Endothelial cell of umbilical vein (primary cell): ENCODE measurements at regions not wholly inside any gene's neighbourhood (a gene's known extent, or its start where the extent isn't known, plus 50 kb on each side); places are given as distances from the start of the nearest gene placed in this dataset.

Experiments used
- BruUV-seq: library from RNA; stranded (reverse); fragments of 400-500 nt; replicated peaks from 2 replicates; lab custom pipeline; 2021; lab: Mats Ljungman, UMichigan
- CTCF ChIA-PET: fragments of 300-600, 350-600 bp; sonication (Branson Sonifier 250); formaldehyde crosslinking; loops from one replicate; lab custom pipeline; 2021; ENCODE audit warnings: antibody characterized with exemption, inconsistent platforms; lab: Charles Lee
- POLR2A ChIA-PET: fragments of 300-600, 350-600 bp; sonication (Branson Sonifier 250); formaldehyde crosslinking; loops from one replicate; lab custom pipeline; 2021; ENCODE audit warnings: antibody characterized with exemption, inconsistent platforms; lab: Charles Lee
- DNase-seq: peaks from one replicate; pipeline ENCODE4 v3.0.0-alpha.2; 2011; ENCODE audit warnings: low read depth, low spot score
- FAIRE-seq: peaks from 2 replicates; lab custom pipeline; 2011; peaks lifted over from hg19 to GRCh38; lab: Jason Lieb, UNC
- H2AFZ ChIP-seq: 2 replicates; pipeline ENCODE4 v1.6.0; 2012; ENCODE audit warnings: low read depth, low read length, control low read depth, inconsistent platforms
- H3K27ac ChIP-seq: 2 replicates; pipeline ENCODE4 v1.5.1; 2011; ENCODE audit warnings: low read depth, mild to moderate bottlenecking, control low read depth, low read length, moderate library complexity; ENCODE audit not compliant: insufficient read depth
- H3K27me3 ChIP-seq, 2 experiments: 2 replicates each; pipeline versions ENCODE4 v1.6.0 to v1.6.1; 2011; ENCODE audit warnings: low read length in 2 of 2, mixed read lengths in 1 of 2; ENCODE audit not compliant: control insufficient read depth in 2 of 2, insufficient read depth in 2 of 2
- H3K36me3 ChIP-seq, 2 experiments: 2 replicates in 1 of 2; 3 replicates in 1 of 2; pipeline ENCODE4 v1.5.1; 2011; ENCODE audit warnings: low read length in 2 of 2, mild to moderate bottlenecking in 1 of 2, moderate library complexity in 1 of 2; ENCODE audit not compliant: control insufficient read depth in 2 of 2, insufficient read depth in 2 of 2; ENCODE audit errors: extremely low read depth in 1 of 2
- H3K4me1 ChIP-seq: 3 replicates; pipeline ENCODE4 v1.5.1; 2011; ENCODE audit warnings: mild to moderate bottlenecking, low read length; ENCODE audit not compliant: control insufficient read depth, insufficient read depth; ENCODE audit errors: extremely low read depth
- H3K4me2 ChIP-seq: 2 replicates; pipeline ENCODE4 v1.6.1; 2011; ENCODE audit warnings: low read length, control low read depth, mixed read lengths; ENCODE audit not compliant: insufficient read depth
- H3K4me3 ChIP-seq, 3 experiments: fragments of 200-600 bp in 1 of 3; sonication (generic), shearing (Covaris generic) in 1 of 3; replicated peaks in 1 of 3; 2 replicates each; pipeline ENCODE4 v1.5.1; 2011 to 2016; ENCODE audit warnings: control low read depth in 3 of 3, low read length in 3 of 3, mild to moderate bottlenecking in 2 of 3, inconsistent platforms in 1 of 3, low read depth in 1 of 3, moderate library complexity in 1 of 3; ENCODE audit not compliant: insufficient read depth in 1 of 3
- H3K79me2 ChIP-seq: 2 replicates; pipeline ENCODE4 v1.6.0; 2012; ENCODE audit warnings: low read length, inconsistent platforms; ENCODE audit not compliant: control insufficient read depth, insufficient read depth
- H3K9ac ChIP-seq: replicated peaks from 2 replicates; pipeline ENCODE3; 2011; ENCODE audit warnings: low read length, control low read depth; ENCODE audit not compliant: insufficient read depth; ENCODE audit errors: extremely low read depth
- H3K9me1 ChIP-seq: replicated peaks from 3 replicates; pipeline ENCODE4 v1.6.0; 2011; ENCODE audit warnings: mild to moderate bottlenecking, low read length; ENCODE audit not compliant: control insufficient read depth, insufficient read depth; ENCODE audit errors: extremely low read depth
- H3K9me3 ChIP-seq: replicated peaks from 2 replicates; pipeline ENCODE4 v1.5.1; 2012; ENCODE audit warnings: low read length, inconsistent platforms; ENCODE audit not compliant: control insufficient read depth, insufficient read depth
- H4K20me1 ChIP-seq: replicated peaks from 2 replicates; pipeline ENCODE3; 2011; ENCODE audit warnings: mild to moderate bottlenecking, low read length; ENCODE audit not compliant: control insufficient read depth, insufficient read depth; ENCODE audit errors: extremely low read depth
- CTCF ChIP-seq, 2 donors: IDR thresholded peaks; 1 replicate in 1 of 2; 2 replicates in 1 of 2; pipeline ENCODE4 v1.5.1; 2011; ENCODE audit warnings: low read length in 2 of 2, mild to moderate bottlenecking in 2 of 2, moderate library complexity in 2 of 2, control low read depth in 1 of 2, inconsistent platforms in 1 of 2, low read depth in 1 of 2; ENCODE audit not compliant: insufficient read depth in 1 of 2; ENCODE audit errors: extremely low read depth in 1 of 2
- EZH2 ChIP-seq: IDR thresholded peaks from 2 replicates; pipeline ENCODE4 v1.6.1; 2012; ENCODE audit warnings: borderline replicate concordance, low read depth, mild to moderate bottlenecking, moderate library complexity, low read length, inconsistent platforms; ENCODE audit not compliant: severe bottlenecking
- FOS ChIP-seq: IDR thresholded peaks from 2 replicates; pipeline ENCODE4 v1.6.1; 2011; ENCODE audit warnings: mild to moderate bottlenecking, low read length, moderate library complexity, borderline replicate concordance; ENCODE audit not compliant: insufficient read depth
- GATA2 ChIP-seq: IDR thresholded peaks from 2 replicates; pipeline ENCODE4 v1.7.0; 2011; ENCODE audit warnings: low read depth, mild to moderate bottlenecking, moderate library complexity, mixed read lengths, low read length; ENCODE audit not compliant: insufficient read length, insufficient read depth
- JUN ChIP-seq: IDR thresholded peaks from 2 replicates; pipeline ENCODE4 v1.6.1; 2011; ENCODE audit warnings: borderline replicate concordance, low read depth; ENCODE audit not compliant: insufficient read length, insufficient read depth
- MAX ChIP-seq: IDR thresholded peaks from 2 replicates; pipeline ENCODE4 v1.6.1; 2011; ENCODE audit not compliant: insufficient read depth, insufficient read length
- MYC ChIP-seq: IDR thresholded peaks from one replicate; pipeline ENCODE4 v1.6.1; 2011; ENCODE audit warnings: mild to moderate bottlenecking, low read depth, low read length
- POLR2A ChIP-seq: IDR thresholded peaks from 2 replicates; pipeline ENCODE4 v1.6.1; 2012; ENCODE audit warnings: low read depth, mild to moderate bottlenecking, control low read depth, low read length
- POLR2AphosphoS5 ChIP-seq: IDR thresholded peaks from 2 replicates; pipeline ENCODE4 v1.6.1; 2012; ENCODE audit warnings: low read depth, mild to moderate bottlenecking, control low read depth, low read length, moderate library complexity; ENCODE audit not compliant: insufficient read depth
- dilution Hi-C: fragments of 300-500 bp; cut with MboI; formaldehyde crosslinking; loops from one replicate; pipeline ENCODE4 v1.15.0; 2019; ENCODE audit warnings: low sequenced_read_pairs; ENCODE audit not compliant: extremely low pct_ligation_motif_present
- intact Hi-C: fragments of 100-400 bp; cut with micrococcal nuclease; formaldehyde crosslinking; loops from one replicate; pipeline ENCODE4 v1.10.0; 2022

- no TSS peak for BruUV-seq
- Histone ChIP-seq H3K4me1 (no peaks in the 10 kb centered on the region), H2AFZ (no peak overlapping the region), H3K4me3 (no peak overlapping the region), H3K9me3 (no peaks in the 10 kb centered on the region), H3K9ac (no peak overlapping the region), H4K20me1 (no peaks in the 10 kb centered on the region), H3K4me2 (no peak overlapping the region), H3K27me3 (no peaks in the 10 kb centered on the region), H3K9me1 (no peaks in the 10 kb centered on the region), H3K27ac (no peak overlapping the region), H3K36me3 (no peaks in the 10 kb centered on the region), H3K79me2 (no peaks in the 10 kb centered on the region)
- intact Hi-C loops = no loop called here
- ChIA-PET CTCF (no interaction called here), POLR2A (no interaction called here)
- no peak for TF ChIP-seq POLR2AphosphoS5
- TF ChIP-seq EZH2 = no peak
- no peak for TF ChIP-seq MYC
- no peak for TF ChIP-seq MAX
- TF ChIP-seq POLR2A = no peak
- no peak for TF ChIP-seq FOS
- no peak for TF ChIP-seq JUN
- TF ChIP-seq CTCF (IDR thresholded peaks at IDR 0.05; ENCODE audit: extremely low read depth in 1 of 2, insufficient read depth in 1 of 2, low read depth in 1 of 2, low read length in 2 of 2) = no peak
- TF ChIP-seq GATA2 = no peak
- FAIRE-seq (no peak), DNase-seq (no peak)
- dilution Hi-C loops = no loop called here
These were observed 211.8 kb downstream of the RBM26 start for GRCh38 chr13:79194272-79194671.
